Activated CD8-positive, alpha-beta memory T cell treated with anti-CD3 and anti-CD28 coated beads for 48 hours (primary cell): ENCODE measurements at regions not wholly inside any gene's neighbourhood (a gene's known extent, or its start where the extent isn't known, plus 50 kb on each side); places are given as distances from the start of the nearest gene placed in this dataset.

Experiments
- DNase-seq, 3 experiments: peaks; one replicate each; pipeline ENCODE4 v3.0.0-alpha.2; 2020; ENCODE audit warnings: low read depth in 2 of 3, low spot score in 2 of 3

- no peak for DNase-seq
These were observed 94.9 kb downstream of the CEBPB start for GRCh38 chr20:50285376-50286173.

- no peak for DNase-seq
These were observed 95.5 kb downstream of the CEBPB start for GRCh38 chr20:50286174-50286511.

DNA sequence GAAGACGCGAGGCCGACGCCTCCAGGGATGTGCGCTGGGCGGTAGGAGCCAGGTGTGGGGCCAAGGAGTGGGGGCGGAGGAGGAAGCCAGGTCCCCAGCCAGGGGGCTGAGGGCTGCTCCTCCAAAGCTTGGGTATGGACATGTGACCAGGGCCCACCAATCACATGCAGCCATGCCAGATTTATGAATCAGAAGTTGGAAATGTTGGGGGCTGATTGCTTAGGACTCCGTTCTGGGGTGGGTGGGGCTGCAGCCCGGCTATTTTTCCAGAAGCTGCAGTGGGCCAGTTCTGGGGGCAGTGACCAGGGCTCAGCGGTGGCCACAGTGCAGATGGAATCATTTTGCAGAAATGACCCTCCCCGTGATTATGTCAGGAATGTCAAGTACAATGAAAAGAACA lies 96.0 kb downstream of the CEBPB start:
- DNase-seq = no peak

DNA sequence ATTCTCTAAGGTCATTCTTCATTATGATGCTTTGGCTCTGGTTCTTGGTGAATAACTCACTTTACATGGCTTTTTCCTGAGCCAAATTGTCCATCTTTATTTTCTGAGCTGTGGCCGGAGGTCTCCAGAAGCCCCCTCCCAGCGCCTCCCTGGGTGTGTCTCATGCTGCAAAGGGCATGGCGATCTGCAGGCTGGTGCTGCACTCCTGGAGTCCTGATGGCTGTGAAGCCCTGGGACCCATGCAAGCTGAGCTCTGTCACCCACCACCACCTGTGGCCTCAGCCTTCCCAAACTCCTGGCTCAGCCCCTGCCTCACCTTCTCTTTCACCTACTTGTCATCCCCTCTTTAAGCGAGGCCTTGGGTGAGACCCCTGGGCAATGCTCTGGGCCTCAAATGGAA lies 96.9 kb downstream of the CEBPB start:
- no peak for DNase-seq

GRCh38 chr20:50288128-50288623 lies 97.5 kb downstream of the CEBPB start:
- no peak for DNase-seq

DNA sequence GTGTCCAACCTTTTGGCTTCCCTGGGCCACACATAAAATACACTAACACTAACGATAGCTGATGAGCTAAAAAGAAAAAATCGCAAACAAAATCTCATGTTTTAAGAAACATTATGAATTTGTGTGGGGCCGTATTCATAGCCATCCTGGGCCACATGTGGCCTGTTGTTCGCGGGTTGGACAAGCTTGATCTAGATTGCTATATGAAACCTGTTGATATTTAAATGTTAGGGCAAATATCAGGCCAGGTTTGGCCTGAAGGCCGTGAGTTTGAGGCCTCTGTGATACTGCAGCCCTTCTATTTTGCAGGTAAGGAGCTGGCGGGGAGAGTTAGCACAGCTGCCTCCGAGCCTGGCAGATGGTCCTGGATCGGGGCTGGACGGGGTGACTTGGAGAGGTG lies 99.0 kb downstream of the CEBPB start:
- DNase-seq = no peak

DNA sequence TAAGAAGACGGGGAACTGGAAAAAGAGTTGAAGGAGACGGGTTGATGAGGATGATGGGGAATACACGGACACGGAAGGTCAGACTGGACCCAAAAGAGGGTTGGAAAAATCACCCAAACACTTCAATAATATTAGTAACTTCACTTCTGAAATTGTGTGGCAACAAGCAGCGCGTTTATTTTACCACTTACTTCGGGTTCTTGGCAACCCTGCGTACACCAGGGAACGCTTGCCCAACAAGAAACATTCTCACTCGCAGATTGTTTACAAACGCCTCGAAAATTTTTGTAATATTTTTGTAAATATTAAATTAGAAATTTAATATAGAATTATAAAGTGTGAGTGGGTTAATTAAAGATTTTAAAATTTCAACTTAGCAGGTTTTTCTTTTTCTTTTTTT lies 99.5 kb downstream of the CEBPB start:
- DNase-seq = no peak

GRCh38 chr20:50290808-50291207 lies 100.2 kb downstream of the CEBPB start:
- no peak for DNase-seq

- DNase-seq = no peak
These were observed 100.8 kb downstream of the CEBPB start for GRCh38 chr20:50291254-50292078.

DNA sequence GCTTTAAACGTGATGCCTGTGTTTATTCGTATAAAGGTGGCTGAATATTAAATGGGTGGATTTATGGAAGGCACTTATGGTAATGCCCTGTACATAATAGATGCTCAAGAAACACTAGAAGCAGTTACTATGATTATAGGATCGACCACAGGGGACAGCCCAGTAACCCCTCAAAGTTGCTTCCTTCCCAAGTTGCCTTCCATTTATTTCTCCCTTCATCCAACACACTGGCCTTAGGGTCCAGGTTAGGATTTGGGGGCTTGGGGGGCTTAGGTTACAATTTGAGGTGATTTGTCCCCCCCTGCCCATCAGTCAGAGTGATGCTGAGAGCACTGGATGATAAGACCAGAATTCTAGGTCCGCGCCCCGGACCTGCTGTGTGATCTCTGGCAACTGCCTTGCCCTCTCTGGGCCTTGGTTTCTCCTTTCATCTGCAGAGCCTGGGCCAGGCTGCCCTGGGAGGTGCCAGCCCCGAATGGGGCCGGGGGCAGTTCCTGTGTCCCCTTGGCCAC lies 101.5 kb downstream of the CEBPB start:
- no peak for DNase-seq

DNA sequence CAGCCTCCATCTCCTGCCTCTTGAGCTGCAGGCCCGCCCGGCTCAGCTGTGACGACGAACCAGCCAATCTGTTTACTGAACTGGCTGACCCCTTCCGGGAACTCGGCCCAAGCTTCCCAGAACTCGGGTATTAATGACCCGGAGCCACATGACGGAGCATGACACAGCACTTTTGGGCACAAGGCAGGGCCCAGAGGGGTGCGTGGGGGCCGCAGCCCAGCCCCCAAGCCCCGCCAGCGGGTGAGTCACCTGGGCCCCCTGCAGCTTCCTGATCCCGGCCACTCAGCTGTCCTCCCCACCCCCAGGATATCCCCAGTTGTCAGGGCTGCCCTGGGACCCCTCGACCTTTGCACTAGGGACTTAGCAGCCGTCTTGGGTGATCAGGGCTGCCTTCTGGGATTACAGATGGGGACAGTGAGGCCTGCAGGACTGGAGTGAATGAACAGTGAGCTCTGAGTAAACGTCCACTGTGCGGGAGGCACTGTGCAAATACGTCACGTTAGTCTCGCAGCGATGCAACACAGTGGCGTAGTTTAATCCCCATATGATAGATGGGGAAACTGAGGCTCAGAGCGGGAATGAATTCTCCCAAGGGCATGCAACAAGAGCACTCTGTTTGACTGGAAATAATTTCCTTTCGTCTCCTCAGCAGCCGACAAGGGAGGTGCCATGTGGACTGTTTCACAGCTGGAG lies 102.1 kb downstream of the CEBPB start:
- DNase-seq = peak in 2 of 3 experiments; percentile 27 to 29

GRCh38 chr20:50293284-50294139 lies 102.9 kb downstream of the CEBPB start:
- DNase-seq = no peak

- no peak for DNase-seq
These were observed 103.8 kb downstream of the CEBPB start for GRCh38 chr20:50294164-50295088.

- DNase-seq = no peak
These were observed 104.7 kb downstream of the CEBPB start for GRCh38 chr20:50295345-50295744.

DNA sequence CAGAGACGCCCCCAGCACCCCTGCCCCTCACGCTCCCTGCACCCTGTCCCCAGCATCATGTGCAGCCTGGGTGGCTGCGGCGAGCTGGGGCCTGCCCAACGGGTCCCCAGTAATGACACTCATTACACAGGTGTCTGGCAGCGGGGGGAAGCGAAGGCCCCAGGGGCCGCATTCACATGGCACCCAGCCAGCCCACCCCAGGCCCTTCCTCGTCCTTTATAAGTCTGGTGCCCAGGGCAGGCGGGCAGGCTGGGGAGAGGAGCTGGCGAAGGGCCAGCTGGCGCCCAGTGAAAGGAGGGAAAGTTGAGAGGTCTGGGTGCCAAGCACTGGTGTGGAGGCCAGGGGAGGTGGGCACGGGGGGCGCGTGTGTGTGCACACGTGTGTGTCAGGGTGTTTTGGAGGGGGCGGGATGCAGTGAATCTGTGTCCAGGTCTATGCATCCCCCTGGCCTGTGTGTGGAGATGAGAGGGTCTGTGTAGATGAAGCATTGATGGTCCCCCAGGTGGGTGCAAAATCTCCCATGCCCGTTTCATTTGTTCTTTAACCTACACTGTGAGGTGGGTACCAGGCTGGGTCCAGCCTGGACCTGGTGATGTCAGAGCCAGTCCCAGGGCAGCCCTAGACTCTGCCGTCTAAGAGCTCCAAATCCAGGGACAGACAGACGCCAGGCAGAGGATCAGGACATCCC lies 105.3 kb downstream of the CEBPB start:
- DNase-seq = no peak

DNA sequence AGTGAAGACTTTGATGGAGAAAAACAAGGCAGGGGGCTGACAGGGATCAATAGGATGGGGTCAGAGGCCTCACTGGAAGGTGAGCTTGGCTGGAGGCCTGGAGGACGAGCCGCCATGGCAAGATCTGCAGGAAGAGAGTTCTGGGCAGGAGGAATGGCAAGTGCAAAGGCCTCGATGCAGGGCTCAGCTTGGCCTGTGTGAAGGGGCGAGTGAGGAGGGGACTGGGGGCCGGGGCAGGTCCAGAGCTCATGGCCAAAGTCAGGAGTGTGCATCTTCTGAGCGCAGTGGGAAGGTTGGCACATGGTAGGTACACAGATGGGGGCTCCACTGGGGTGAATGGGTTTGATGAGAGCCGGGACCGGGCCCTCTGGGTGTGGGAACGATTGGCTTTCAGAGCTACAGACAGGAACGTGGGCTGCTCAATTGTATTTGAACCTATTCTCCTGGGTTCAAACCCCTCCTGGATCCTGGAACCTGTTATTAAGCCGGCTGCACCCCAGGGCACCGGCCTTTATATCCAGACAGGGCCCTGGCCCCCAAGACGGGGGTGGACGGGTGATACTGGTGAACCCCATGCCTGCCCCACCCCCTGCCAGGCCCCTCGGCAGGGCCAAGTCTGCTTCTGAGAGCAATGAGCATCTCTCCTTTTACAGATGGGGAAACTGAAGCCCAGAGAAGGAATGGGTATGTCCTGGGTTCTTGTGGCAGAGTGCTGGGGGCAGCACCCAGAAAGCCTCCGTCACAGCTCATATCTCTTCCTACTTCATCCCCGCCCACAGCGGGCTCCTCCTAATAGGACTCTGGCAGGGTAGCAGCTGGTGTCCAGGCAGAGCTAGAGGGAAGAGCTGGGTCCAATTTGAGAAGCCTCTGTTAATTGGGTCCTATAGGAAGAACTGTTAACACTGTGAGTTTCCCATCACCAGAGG lies 106.1 kb downstream of the CEBPB start:
- DNase-seq = no peak

DNA sequence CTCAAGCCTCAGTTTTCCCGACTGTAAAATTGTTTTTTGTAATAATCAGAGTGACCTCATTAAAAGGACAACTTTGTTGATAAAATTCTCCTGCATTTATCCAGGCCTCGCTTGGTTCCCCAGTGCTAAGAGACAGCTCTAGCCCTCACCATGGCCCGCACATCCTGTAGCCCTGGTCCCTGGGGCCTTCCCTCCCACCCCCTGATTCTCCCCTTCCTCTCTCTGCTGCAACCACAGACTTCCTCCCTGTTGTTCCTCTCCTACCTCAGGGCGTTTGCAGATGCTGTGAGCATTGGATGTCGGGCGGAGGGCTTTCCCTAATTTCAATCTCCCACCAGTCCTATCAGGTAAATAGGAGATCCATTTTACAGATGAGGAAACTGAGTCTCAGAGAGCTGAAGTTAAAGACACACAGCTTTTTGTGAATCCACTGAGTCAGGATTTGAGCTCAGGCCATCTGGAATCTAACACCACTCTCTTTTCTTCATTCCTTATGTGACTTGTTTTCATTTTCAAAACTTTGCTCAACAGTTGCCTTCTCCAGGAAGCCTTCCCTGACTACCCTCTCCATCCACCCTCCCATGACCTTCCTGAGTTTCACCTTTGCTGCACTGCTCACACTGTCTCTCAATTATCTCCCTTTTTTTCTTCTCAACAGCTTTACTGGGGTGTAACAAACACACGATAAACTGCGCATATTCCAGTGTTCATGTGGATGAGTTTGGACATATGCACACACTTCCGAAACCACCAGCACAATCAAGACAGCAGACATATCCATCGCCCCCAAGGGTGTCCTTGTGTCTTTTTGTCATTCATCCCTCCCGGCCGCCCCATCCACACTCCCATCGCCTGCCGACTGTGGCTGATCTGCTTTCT lies 107.1 kb downstream of the CEBPB start:
- DNase-seq = no peak
